Activated CD8-positive, alpha-beta memory T cell treated with anti-CD3 and anti-CD28 coated beads, Interleukin-2, amount 10 ng/mL, durations not matched to agents 7 days and 5 days (primary cell): ENCODE measurements at regions not wholly inside any gene's neighbourhood (a gene's known extent, or its start where the extent isn't known, plus 50 kb on each side); places are given as distances from the start of the nearest gene placed in this dataset.
A peak's percentile ranks its signal among the peaks of the same experiment; 100 is the strongest.

ENCODE experiments used
- ATAC-seq: fragments of 150-1000 bp; cut with Tn5 transposase; one replicate; pipeline ENCODE4 v1.10.0; 2021; ENCODE audit warnings: moderate library complexity
- CTCF ChIA-PET: fragments of 350-600 bp; sonication (Branson Sonifier 250); formaldehyde crosslinking; loops from one replicate; lab custom pipeline; 2021; ENCODE audit warnings: antibody characterized with exemption; lab: Charles Lee
- DNase-seq: peaks from one replicate; pipeline ENCODE4 v3.0.0-alpha.2; 2020
- H3K27ac Mint-ChIP-seq: one replicate; pipeline ENCODE4 v1.8.0; 2021; ENCODE audit warnings: mild to moderate bottlenecking, mixed read lengths
- H3K27me3 Mint-ChIP-seq: one replicate; pipeline ENCODE4 v1.8.0; 2021; ENCODE audit warnings: mixed read lengths
- H3K36me3 Mint-ChIP-seq: one replicate; pipeline ENCODE4 v1.8.0; 2021; ENCODE audit warnings: mild to moderate bottlenecking, mixed read lengths
- H3K4me1 Mint-ChIP-seq: one replicate; pipeline ENCODE4 v1.8.0; 2021; ENCODE audit warnings: mixed read lengths
- H3K4me3 Mint-ChIP-seq: one replicate; pipeline ENCODE4 v1.8.0; 2021; ENCODE audit warnings: mild to moderate bottlenecking, moderate library complexity, mixed read lengths
- H3K9me3 Mint-ChIP-seq: one replicate; pipeline ENCODE4 v1.8.0; 2022; ENCODE audit warnings: low read depth, mixed read lengths

GRCh38 chr13:109622006-109622405 lies 164.4 kb downstream of the IRS2 start:
- no peak for ATAC-seq

DNA sequence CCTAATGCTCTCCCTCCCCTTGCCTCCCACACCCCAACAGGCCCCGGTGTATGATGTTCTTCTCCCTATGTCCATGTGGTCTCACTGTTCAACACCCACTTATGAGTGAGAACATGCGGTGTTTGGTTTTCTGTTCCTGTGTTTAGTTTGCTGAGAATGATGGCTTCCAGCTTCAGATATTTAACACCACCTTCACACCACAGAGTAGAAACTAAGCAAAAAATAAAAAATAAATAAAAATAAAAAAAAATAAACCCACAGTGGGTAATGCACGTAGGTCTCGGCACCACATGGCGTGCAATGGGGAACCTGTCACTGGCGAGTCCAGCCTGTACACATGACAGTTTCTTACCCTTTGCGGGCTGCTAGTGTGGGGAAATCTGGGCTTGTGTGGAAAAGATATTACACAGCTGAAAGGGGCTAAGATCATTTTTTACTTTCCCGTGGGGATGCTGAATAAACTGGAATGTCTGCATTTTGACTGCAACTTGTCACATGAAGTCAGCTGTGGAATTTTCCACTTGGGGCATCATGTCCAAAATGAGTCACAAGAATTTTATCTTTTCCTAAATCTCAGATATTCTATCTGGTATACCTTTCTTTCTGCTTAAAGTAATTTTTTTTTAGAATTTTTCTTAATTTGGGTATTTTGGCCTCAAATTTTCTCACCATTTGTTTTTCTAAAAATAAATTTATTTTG lies 170.5 kb downstream of the IRS2 start:
- Mint-ChIP-seq H3K4me1 (no peaks in the 10 kb centered on the region), H3K27me3 (no peaks in the 10 kb centered on the region), H3K27ac (no peak overlapping the region), H3K9me3 (no peaks in the 10 kb centered on the region), H3K4me3 (no peak overlapping the region), H3K36me3 (no peaks in the 10 kb centered on the region)
- CTCF ChIA-PET, result no interaction called here
- DNase-seq (no peak), ATAC-seq (no peak)

More at GRCh38 chr13:109622006-109622405, 164.4 kb downstream of the IRS2 start:
- no peaks in the 10 kb centered on the region for H3K27me3 Mint-ChIP-seq
- no peaks in the 10 kb centered on the region for H3K4me1 Mint-ChIP-seq
- no peak overlapping the region for H3K4me3 Mint-ChIP-seq
- no peaks in the 10 kb centered on the region for H3K9me3 Mint-ChIP-seq
- H3K36me3 Mint-ChIP-seq, result no peaks in the 10 kb centered on the region
- CTCF ChIA-PET, result no interaction called here
- no peak overlapping the region for H3K27ac Mint-ChIP-seq
- no peak for DNase-seq

DNA sequence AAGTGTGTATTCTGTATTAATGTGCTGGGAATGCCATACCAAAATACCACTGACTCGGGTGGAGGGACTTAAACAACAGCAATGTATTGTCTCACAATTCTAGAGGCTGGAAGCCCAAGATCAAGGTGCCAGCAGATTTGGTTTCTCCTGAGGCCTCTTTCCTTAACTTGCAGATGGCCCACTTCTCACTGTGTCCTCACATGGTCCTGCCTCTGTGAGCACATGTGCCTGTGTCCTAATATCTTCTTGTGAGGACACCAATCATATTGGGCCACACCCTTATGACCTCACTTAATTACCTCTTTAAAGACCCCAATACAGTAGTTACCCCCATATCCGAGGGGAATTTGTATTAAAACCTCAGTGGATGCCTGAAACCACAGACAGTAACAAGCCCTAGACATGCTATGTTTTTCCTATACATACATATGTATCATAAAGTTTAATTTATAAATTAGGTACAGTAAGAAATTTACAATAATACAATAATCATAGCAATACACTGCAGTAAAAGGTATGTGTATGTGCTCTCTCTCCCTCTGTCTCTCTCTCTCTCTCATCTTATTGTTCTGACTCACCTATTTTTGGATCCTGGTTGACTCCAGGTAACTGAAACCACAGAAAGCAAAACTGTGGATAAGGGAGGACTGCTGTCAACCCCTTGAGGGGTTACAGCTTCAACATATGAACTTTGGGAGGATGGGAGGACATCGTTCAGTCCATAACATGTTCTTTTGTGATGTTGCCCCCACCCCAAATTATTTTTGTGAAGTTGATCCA lies 174.3 kb downstream of the IRS2 start:
- DNase-seq (no peak), ATAC-seq (no peak)
- peaks cover 2% of the 10 kb centered on the region for H3K9me3 Mint-ChIP-seq

DNA sequence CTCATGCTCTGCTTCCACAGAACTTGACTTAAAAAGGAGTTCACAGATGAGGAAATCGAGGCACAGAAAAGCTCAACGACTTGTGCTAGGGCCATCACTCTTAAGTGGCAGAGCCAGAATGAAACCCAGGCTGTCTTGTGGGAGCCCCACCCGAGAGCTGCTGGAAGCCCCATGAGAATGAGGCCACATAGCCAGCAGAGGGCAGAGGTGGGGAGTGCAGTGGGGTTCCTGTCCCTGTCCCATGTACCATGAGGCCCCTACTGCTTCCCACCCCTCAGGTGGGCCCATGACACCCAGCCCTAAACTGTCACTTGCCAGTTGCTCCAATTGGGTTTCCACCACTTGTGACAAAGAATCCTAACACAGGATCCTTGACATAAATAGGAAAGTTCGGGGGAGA lies 175.9 kb downstream of the IRS2 start:
- ATAC-seq, result no peak
- CTCF ChIA-PET, result interaction anchor here (0.6 to 1.1 kb wide), 2 partner anchors 39 to 277 kb away, joined by 3 read pairs; no protein-coding TSS in a partner anchor

More for the DNA sequence above, 174.3 kb downstream of the IRS2 start:
- no peaks in the 10 kb centered on the region for H3K4me1 Mint-ChIP-seq
- H3K27ac Mint-ChIP-seq, result no peak overlapping the region
- no peaks in the 10 kb centered on the region for H3K27me3 Mint-ChIP-seq
- no peak overlapping the region for H3K4me3 Mint-ChIP-seq
- no peaks in the 10 kb centered on the region for H3K36me3 Mint-ChIP-seq
- CTCF ChIA-PET, result no interaction called here

GRCh38 chr13:109608503-109608902 lies 177.9 kb downstream of the IRS2 start:
- ATAC-seq, result no peak
- H3K36me3 Mint-ChIP-seq, result no peaks in the 10 kb centered on the region
- H3K27ac Mint-ChIP-seq, result no peak overlapping the region
- H3K4me3 Mint-ChIP-seq, result no peak overlapping the region
- H3K4me1 Mint-ChIP-seq, result no peaks in the 10 kb centered on the region
- CTCF ChIA-PET, result no interaction called here
- no peak for DNase-seq
- H3K9me3 Mint-ChIP-seq, result peaks cover 2% of the 10 kb centered on the region
- H3K27me3 Mint-ChIP-seq, result no peaks in the 10 kb centered on the region

More for the DNA sequence above, 175.9 kb downstream of the IRS2 start:
- Mint-ChIP-seq H3K27ac (no peak overlapping the region), H3K4me3 (no peak overlapping the region), H3K4me1 (no peaks in the 10 kb centered on the region), H3K36me3 (no peaks in the 10 kb centered on the region), H3K9me3 (peaks cover 2% of the 10 kb centered on the region), H3K27me3 (no peaks in the 10 kb centered on the region)
- peak; percentile 41 for DNase-seq

- DNase-seq, result no peak
- Mint-ChIP-seq H3K36me3 (no peaks in the 10 kb centered on the region), H3K27ac (no peak overlapping the region), H3K27me3 (no peaks in the 10 kb centered on the region), H3K4me3 (no peak overlapping the region), H3K4me1 (no peaks in the 10 kb centered on the region), H3K9me3 (peaks cover 2% of the 10 kb centered on the region)
- no peak for ATAC-seq
- CTCF ChIA-PET, result no interaction called here
These were observed 178.3 kb downstream of the IRS2 start for GRCh38 chr13:109608059-109608458.

DNA sequence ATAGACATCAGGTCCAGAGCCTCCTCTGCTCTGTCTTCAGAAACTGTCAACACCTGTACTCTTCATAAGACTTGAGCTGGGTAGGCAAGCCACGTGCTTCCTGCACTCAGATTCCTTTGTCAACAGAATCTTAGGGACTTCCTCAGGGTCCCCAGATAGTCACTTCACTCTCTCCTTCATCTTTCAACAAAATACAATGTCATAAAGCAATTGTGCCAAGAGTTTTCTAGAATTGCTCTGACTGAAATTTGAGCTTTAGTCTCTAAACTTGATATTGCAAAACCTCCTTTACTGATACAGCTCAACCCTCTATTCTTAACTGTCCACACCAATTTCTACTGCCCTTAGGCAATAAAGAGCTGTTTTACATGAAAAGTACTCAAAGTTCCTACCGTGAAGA lies 179.9 kb downstream of the IRS2 start:
- peaks cover 2% of the 10 kb centered on the region for H3K9me3 Mint-ChIP-seq
- ATAC-seq (no peak), DNase-seq (no peak)
- H3K36me3 Mint-ChIP-seq, result no peaks in the 10 kb centered on the region
- CTCF ChIA-PET, result no interaction called here
- no peaks in the 10 kb centered on the region for H3K27me3 Mint-ChIP-seq
- H3K4me3 Mint-ChIP-seq, result no peak overlapping the region
- H3K4me1 Mint-ChIP-seq, result no peaks in the 10 kb centered on the region
- no peak overlapping the region for H3K27ac Mint-ChIP-seq

GRCh38 chr13:109605846-109606245 lies 180.5 kb downstream of the IRS2 start:
- H3K9me3 Mint-ChIP-seq, result peaks cover 2% of the 10 kb centered on the region

GRCh38 chr13:109604894-109605293 lies 181.5 kb downstream of the IRS2 start:
- H3K27me3 Mint-ChIP-seq, result no peaks in the 10 kb centered on the region
- H3K4me1 Mint-ChIP-seq, result no peaks in the 10 kb centered on the region
- DNase-seq (no peak), ATAC-seq (no peak)
- H3K4me3 Mint-ChIP-seq, result no peak overlapping the region
- CTCF ChIA-PET, result no interaction called here
- no peak overlapping the region for H3K27ac Mint-ChIP-seq
- H3K9me3 Mint-ChIP-seq, result peaks cover 2% of the 10 kb centered on the region
- H3K36me3 Mint-ChIP-seq, result no peaks in the 10 kb centered on the region

More at GRCh38 chr13:109605846-109606245, 180.5 kb downstream of the IRS2 start:
- ATAC-seq, result no peak
- DNase-seq, result no peak
- CTCF ChIA-PET, result no interaction called here
- Mint-ChIP-seq H3K36me3 (no peaks in the 10 kb centered on the region), H3K27ac (no peak overlapping the region), H3K27me3 (no peaks in the 10 kb centered on the region), H3K4me3 (no peak overlapping the region), H3K4me1 (no peaks in the 10 kb centered on the region)

GRCh38 chr13:109602356-109602755 lies 184.0 kb downstream of the IRS2 start:
- H3K36me3 Mint-ChIP-seq, result no peaks in the 10 kb centered on the region
- no peak for ATAC-seq
- H3K27me3 Mint-ChIP-seq, result no peaks in the 10 kb centered on the region
- H3K4me1 Mint-ChIP-seq, result no peaks in the 10 kb centered on the region
- CTCF ChIA-PET, result no interaction called here
- no peaks in the 10 kb centered on the region for H3K9me3 Mint-ChIP-seq
- H3K27ac Mint-ChIP-seq, result no peak overlapping the region
- no peak for DNase-seq
- no peak overlapping the region for H3K4me3 Mint-ChIP-seq

DNA sequence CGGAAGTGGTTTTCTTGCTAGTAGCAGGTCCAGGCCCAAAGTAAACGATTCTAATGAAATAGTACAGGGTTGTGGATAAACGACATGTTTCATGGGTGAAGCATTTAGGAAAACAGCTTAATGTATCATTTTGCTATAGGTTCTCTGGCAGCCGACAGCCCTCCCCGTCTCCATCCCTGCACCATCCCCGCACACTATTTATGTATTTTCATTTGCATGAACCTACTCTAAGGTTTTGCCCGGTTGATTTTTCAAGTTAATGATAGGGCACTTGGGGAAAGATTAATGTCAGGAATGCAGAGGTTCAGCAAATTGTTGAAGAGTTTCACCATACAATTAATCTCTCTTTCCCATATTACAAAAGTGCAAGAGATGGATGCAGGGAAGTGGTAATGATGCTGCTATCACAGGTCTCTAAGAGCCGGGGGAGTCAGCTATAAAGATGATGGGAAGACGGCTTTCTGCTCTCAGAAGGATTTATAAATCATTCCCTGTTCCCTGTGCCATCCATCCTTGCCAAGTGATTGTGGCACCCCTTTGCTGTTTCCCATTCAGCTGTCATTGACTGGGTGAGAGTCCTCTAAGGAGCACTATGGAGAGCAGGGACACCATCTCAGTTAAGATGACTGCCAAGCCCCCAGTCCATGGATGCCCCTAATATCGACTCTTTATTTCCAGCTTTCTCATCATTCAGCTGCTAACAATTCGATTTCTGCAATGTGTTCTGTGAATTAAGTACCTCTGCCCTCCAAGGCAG lies 186.3 kb downstream of the IRS2 start:
- Mint-ChIP-seq H3K9me3 (no peaks in the 10 kb centered on the region), H3K36me3 (no peaks in the 10 kb centered on the region), H3K4me3 (no peak overlapping the region), H3K27ac (no peak overlapping the region), H3K27me3 (no peaks in the 10 kb centered on the region), H3K4me1 (no peaks in the 10 kb centered on the region)
- ATAC-seq, result no peak
- DNase-seq, result no peak
- CTCF ChIA-PET, result no interaction called here

GRCh38 chr13:109595471-109595870 lies 190.9 kb downstream of the IRS2 start:
- H3K4me1 Mint-ChIP-seq, result no peaks in the 10 kb centered on the region
- ATAC-seq, result no peak
- no peaks in the 10 kb centered on the region for H3K36me3 Mint-ChIP-seq
- no peak for DNase-seq
- H3K27ac Mint-ChIP-seq, result no peak overlapping the region
- H3K4me3 Mint-ChIP-seq, result no peak overlapping the region
- H3K9me3 Mint-ChIP-seq, result no peaks in the 10 kb centered on the region
- CTCF ChIA-PET, result no interaction called here
- H3K27me3 Mint-ChIP-seq, result no peaks in the 10 kb centered on the region

GRCh38 chr13:109593230-109593629 lies 193.2 kb downstream of the IRS2 start:
- Mint-ChIP-seq H3K9me3 (no peaks in the 10 kb centered on the region), H3K27ac (no peak overlapping the region), H3K4me1 (no peaks in the 10 kb centered on the region), H3K27me3 (no peaks in the 10 kb centered on the region), H3K4me3 (no peak overlapping the region), H3K36me3 (no peaks in the 10 kb centered on the region)
- ATAC-seq, result no peak
- CTCF ChIA-PET, result no interaction called here
- no peak for DNase-seq
